COLO829 (cell line): ENCODE measurements at regions not wholly inside any gene's neighbourhood (a gene's known extent, or its start where the extent isn't known, plus 50 kb on each side); places are given as distances from the start of the nearest gene placed in this dataset.
"Not testable (repeated sequence)": the region's sequence is repeated elsewhere in the genome, so short reads cannot be mapped to it uniquely, and the experiment has no call there.

Experiments
- DNase-seq: peaks from one replicate; pipeline ENCODE4 v3.0.0; 2012; ENCODE audit warnings: low spot score

GRCh38 chr21:35170244-35170643, 121.1 kb upstream of the RUNX1 start:
- DNase-seq, result no peak

- no peak for DNase-seq
These were observed 120.5 kb upstream of the RUNX1 start for GRCh38 chr21:35169574-35169973.

GRCh38 chr21:35168735-35169134, 119.6 kb upstream of the RUNX1 start:
- DNase-seq, result no peak

GRCh38 chr21:35164971-35165483, 115.9 kb upstream of the RUNX1 start:
- no peak for DNase-seq

- no peak for DNase-seq
These were observed 115.3 kb upstream of the RUNX1 start for GRCh38 chr21:35164380-35164779.

- DNase-seq, result no peak
These were observed 114.3 kb upstream of the RUNX1 start for GRCh38 chr21:35163411-35163810.

- DNase-seq, result no peak
These were observed 113.7 kb upstream of the RUNX1 start for GRCh38 chr21:35162831-35163230.

- peak; percentile 51 for DNase-seq
These were observed 110.8 kb upstream of the RUNX1 start for GRCh38 chr21:35159881-35160280.

- DNase-seq, result not testable (repeated sequence)
These were observed 108.3 kb upstream of the RUNX1 start for GRCh38 chr21:35157374-35157773.

GRCh38 chr21:35156293-35157278, 107.5 kb upstream of the RUNX1 start:
- DNase-seq, result no peak

- DNase-seq, result no peak
These were observed 105.7 kb upstream of the RUNX1 start for GRCh38 chr21:35154788-35155187.

- DNase-seq, result no peak
These were observed 104.6 kb upstream of the RUNX1 start for GRCh38 chr21:35153671-35154070.

GRCh38 chr21:35150562-35151226, 101.6 kb upstream of the RUNX1 start:
- DNase-seq, result peak; percentile 92

GRCh38 chr21:35149698-35150097, 100.6 kb upstream of the RUNX1 start:
- DNase-seq, result peak; percentile 35

- DNase-seq, result peak; percentile 28
These were observed 98.3 kb upstream of the RUNX1 start for GRCh38 chr21:35147439-35147838.

GRCh38 chr21:35145626-35146233, 96.6 kb upstream of the RUNX1 start:
- DNase-seq, result no peak

GRCh38 chr21:35144978-35145377, 95.9 kb upstream of the RUNX1 start:
- no peak for DNase-seq

- DNase-seq, result no peak
These were observed 93.1 kb upstream of the RUNX1 start for GRCh38 chr21:35142036-35142815.

GRCh38 chr21:35139382-35139715, 90.2 kb upstream of the RUNX1 start:
- no peak for DNase-seq

- peak; percentile 94 for DNase-seq
These were observed 89.7 kb upstream of the RUNX1 start for GRCh38 chr21:35138665-35139381.

GRCh38 chr21:35136586-35137219, 87.6 kb upstream of the RUNX1 start:
- DNase-seq, result peak; percentile 69
